GM12878 (cell line): ENCODE measurements at regions not wholly inside any gene's neighbourhood (a gene's known extent, or its start where the extent isn't known, plus 50 kb on each side); places are given as distances from the start of the nearest gene placed in this dataset.

ENCODE experiments used
- ATAC-seq: fragments of 200-7000 bp; cut with Tn5 transposase; 3 replicates; pipeline ENCODE4 v1.9.1; 2020; ENCODE audit warnings: mild to moderate bottlenecking, moderate library complexity
- BruUV-seq: library from RNA; stranded (reverse); fragments of 400-500 nt; replicated peaks from 2 replicates; lab custom pipeline; 2021; lab: Mats Ljungman, UMichigan
- CTCF ChIA-PET: fragments of 300-600 bp; sonication (Branson Sonifier 250); formaldehyde crosslinking; extraction: SDS; loops from one replicate; lab custom pipeline; 2021; ENCODE audit warnings: inconsistent platforms; lab: Yijun Ruan, JAX
- POLR2A ChIA-PET: fragments of 350-600 bp; formaldehyde crosslinking; extraction: SDS; loops from one replicate; lab custom pipeline; 2021; ENCODE audit warnings: inconsistent platforms; lab: Charles Lee
- RAD21 ChIA-PET: fragments of 300-600 bp; sonication (Branson Sonifier 250); formaldehyde crosslinking; loops from one replicate; lab custom pipeline; 2023; ENCODE audit warnings: antibody characterized with exemption; ENCODE audit not compliant: unreplicated experiment; lab: Charles Lee
- SMC1A ChIA-PET: fragments of 300-600 bp; sonication (Branson Sonifier 250); formaldehyde crosslinking; loops from one replicate; lab custom pipeline; 2023; ENCODE audit not compliant: unreplicated experiment, uncharacterized antibody; lab: Charles Lee
- DNase-seq: peaks from one replicate; pipeline ENCODE4 v3.0.0-alpha.2; 2011; ENCODE audit warnings: low read depth, low spot score
- FAIRE-seq: peaks from 3 replicates; lab custom pipeline; 2011; peaks lifted over from hg19 to GRCh38; lab: Jason Lieb, UNC
- H2AFZ ChIP-seq: 2 replicates; pipeline ENCODE4 v1.6.0; 2011; ENCODE audit warnings: low read depth, low read length, control low read depth; ENCODE audit not compliant: control insufficient read depth
- H3K27ac ChIP-seq: 2 replicates; pipeline ENCODE4 v1.5.1; 2011; ENCODE audit warnings: control low read depth; ENCODE audit not compliant: control insufficient read depth, insufficient read depth
- H3K27me3 ChIP-seq, 2 experiments: replicated peaks in 1 of 2; 2 replicates each; pipeline versions ENCODE4 v1.6.0 to v1.6.1; 2011; ENCODE audit warnings: low read length in 1 of 2; ENCODE audit not compliant: control insufficient read depth in 2 of 2, insufficient read depth in 2 of 2
- H3K36me3 ChIP-seq, 2 experiments: 2 replicates each; pipeline ENCODE4 v1.5.1; 2011; ENCODE audit warnings: low read length in 1 of 2; ENCODE audit not compliant: control insufficient read depth in 2 of 2, insufficient read depth in 2 of 2
- H3K4me1 ChIP-seq: 2 replicates; pipeline ENCODE4 v1.6.1; 2011; ENCODE audit warnings: mild to moderate bottlenecking, low read length, moderate library complexity, mixed read lengths; ENCODE audit not compliant: control insufficient read depth, insufficient read depth
- H3K4me2 ChIP-seq: 2 replicates; pipeline ENCODE4 v1.6.0; 2011; ENCODE audit warnings: control low read depth; ENCODE audit not compliant: control insufficient read depth, insufficient read depth
- H3K4me3 ChIP-seq: fragments of 200-600 bp; sonication (generic); 2 replicates; pipeline ENCODE4 v1.5.1; 2016
- H3K79me2 ChIP-seq: 2 replicates; pipeline ENCODE4 v1.6.0; 2011; ENCODE audit warnings: low read length; ENCODE audit not compliant: control insufficient read depth, insufficient read depth
- H3K9ac ChIP-seq: 2 replicates; pipeline ENCODE4 v1.8.0; 2011; ENCODE audit warnings: low read length, control low read depth, mixed read lengths; ENCODE audit not compliant: control insufficient read depth, insufficient read depth
- H3K9me3 ChIP-seq: replicated peaks from 3 replicates; pipeline ENCODE4 v1.5.1; 2011; ENCODE audit warnings: mild to moderate bottlenecking, low read length; ENCODE audit not compliant: control insufficient read depth, insufficient read depth
- H4K20me1 ChIP-seq: 2 replicates; pipeline ENCODE4 v1.6.0; 2011; ENCODE audit not compliant: control insufficient read depth, insufficient read depth
- CHD1 ChIP-seq: IDR thresholded peaks from 2 replicates; pipeline ENCODE4 v1.6.1; 2012; ENCODE audit warnings: low read depth, low read length, improper control_type of control experiment
- CUX1 ChIP-seq: IDR thresholded peaks from 2 replicates; pipeline ENCODE4 v1.6.1; 2012; ENCODE audit warnings: improper control_type of control experiment, low read depth, low read length; ENCODE audit not compliant: insufficient replicate concordance
- KLF5 ChIP-seq: fragments of 450-650 bp; IDR thresholded peaks from 2 replicates; pipeline ENCODE4 v1.6.1; 2014; ENCODE audit warnings: mild to moderate bottlenecking; ENCODE audit not compliant: partially characterized antibody
- PRDM15 ChIP-seq: fragments of 450-650 bp; formaldehyde crosslinking; IDR thresholded peaks from 2 replicates; pipeline ENCODE4 v1.4.0; 2020; ENCODE audit warnings: mild to moderate bottlenecking, moderate library complexity
- WRNIP1 ChIP-seq: IDR thresholded peaks from 2 replicates; pipeline ENCODE4 v1.6.1; 2011; ENCODE audit warnings: low read depth, low read length, improper control_type of control experiment, borderline replicate concordance
- ZBTB33 ChIP-seq: fragments of 450-650 bp; IDR thresholded peaks from 2 replicates; pipeline ENCODE4 v1.6.1; 2017; ENCODE audit warnings: mild to moderate bottlenecking
- WGBS: methylation state at CpG from one replicate; pipeline ENCODE4 v1.1.6; 2016; ENCODE audit warnings: low lambda C conversion rate; ENCODE audit not compliant: insufficient replicate concordance, insufficient coverage; ENCODE audit errors: missing lambda C conversion rate; 5-methylcytosine and 5-hydroxymethylcytosine counted together
- in situ Hi-C: fragments of 300-500 bp; cut with MboI; formaldehyde crosslinking; loops from 9 replicates; pipeline ENCODE4 v1.14.3; 2018; ENCODE audit warnings: mixed read lengths
- intact Hi-C: fragments of 100-400 bp; cut with micrococcal nuclease; formaldehyde crosslinking; loops from one replicate; pipeline ENCODE4 v1.14.2; 2022; ENCODE audit not compliant: unreplicated experiment

GRCh38 chr4:72860766-72861165 is 208.8 kb downstream of the COX18 start:
- ChIA-PET RAD21 (no interaction called here), POLR2A (no interaction called here), SMC1A (interaction anchor here (1.3 kb wide), 1 partner anchor 14 kb away, joined by 3 read pairs; no protein-coding TSS in a partner anchor), CTCF (no interaction called here)
- H3K27me3 ChIP-seq = no peaks in the 10 kb centered on the region
- no peaks in the 10 kb centered on the region for H3K4me1 ChIP-seq
- H3K9ac ChIP-seq = no peak overlapping the region
- H3K79me2 ChIP-seq = no peaks in the 10 kb centered on the region
- no peak overlapping the region for H3K27ac ChIP-seq
- intact Hi-C loops = no loop called here
- in situ Hi-C loops = no loop called here
- FAIRE-seq = no peak
- no peaks in the 10 kb centered on the region for H4K20me1 ChIP-seq
- DNase-seq = no peak
- BruUV-seq = no TSS peak
- no peak for ATAC-seq
- H3K4me3 ChIP-seq = no peak overlapping the region
- H2AFZ ChIP-seq = no peak overlapping the region
- no peak for TF ChIP-seq KLF5
- H3K4me2 ChIP-seq = no peak overlapping the region
- no peaks in the 10 kb centered on the region for H3K9me3 ChIP-seq
- no peaks in the 10 kb centered on the region for H3K36me3 ChIP-seq

GRCh38 chr4:72858328-72858727 is 211.2 kb downstream of the COX18 start:
- Histone ChIP-seq H4K20me1 (no peaks in the 10 kb centered on the region), H3K27me3 (no peaks in the 10 kb centered on the region), H3K4me2 (no peak overlapping the region), H3K4me1 (no peaks in the 10 kb centered on the region), H3K79me2 (no peaks in the 10 kb centered on the region), H3K9me3 (no peaks in the 10 kb centered on the region), H3K27ac (no peak overlapping the region), H3K36me3 (no peaks in the 10 kb centered on the region), H3K4me3 (no peak overlapping the region), H2AFZ (no peak overlapping the region), H3K9ac (no peak overlapping the region)
- ChIA-PET RAD21 (no interaction called here), POLR2A (no interaction called here), SMC1A (no interaction called here), CTCF (no interaction called here)
- FAIRE-seq (no peak), ATAC-seq (no peak), DNase-seq (no peak)
- no TSS peak for BruUV-seq
- WGBS = 0% methylated on average over 4 of the region's 4 CpGs
- in situ Hi-C loops = no loop called here
- intact Hi-C loops = no loop called here
- TF ChIP-seq ZBTB33 (no peak), WRNIP1 (no peak), PRDM15 (CRISPR knock-in tag) (no peak), CUX1 (no peak), CHD1 (no peak)
